Spinal cord (tissue), 9 donors: ENCODE measurements at regions not wholly inside any gene's neighbourhood (a gene's known extent, or its start where the extent isn't known, plus 50 kb on each side); places are given as distances from the start of the nearest gene placed in this dataset.
A peak's percentile ranks its signal among the peaks of the same experiment; 100 is the strongest.

ENCODE experiments used
- DNase-seq, 6 donors: peaks; one replicate each; pipeline versions ENCODE4 v3.0.0 to v3.0.0-alpha.2; 2013 to 2015; ENCODE audit warnings: low spot score in 6 of 6, low read depth in 4 of 6
- H3K27ac ChIP-seq: one replicate; pipeline ENCODE4 v1.5.1; 2013; ENCODE audit warnings: low read depth, low read length, control low read depth
- H3K27me3 ChIP-seq: one replicate; pipeline ENCODE4 v1.6.1; 2013; ENCODE audit warnings: low read length; ENCODE audit not compliant: control insufficient read depth, insufficient read depth
- H3K36me3 ChIP-seq: one replicate; pipeline ENCODE4 v1.6.1; 2013; ENCODE audit warnings: low read length; ENCODE audit not compliant: control insufficient read depth, insufficient read depth
- H3K4me1 ChIP-seq: one replicate; pipeline ENCODE4 v1.6.1; 2013; ENCODE audit warnings: low read length; ENCODE audit not compliant: control insufficient read depth, insufficient read depth
- H3K4me3 ChIP-seq: one replicate; pipeline ENCODE4 v1.5.1; 2013; ENCODE audit warnings: low read depth, low read length, control low read depth
- H3K9me3 ChIP-seq: one replicate; pipeline ENCODE4 v1.6.1; 2013; ENCODE audit warnings: low read length; ENCODE audit not compliant: control insufficient read depth, insufficient read depth
- WGBS: methylation state at CpG from one replicate; pipeline ENCODE4 v1.1.5; 2013; ENCODE audit warnings: missing lambda C conversion rate; ENCODE audit not compliant: insufficient coverage; 5-methylcytosine and 5-hydroxymethylcytosine counted together
- donor health status: healthy.

GRCh38 chr11:91312541-91312940, 912.1 kb upstream of the FAT3 start:
- Histone ChIP-seq H3K9me3 (no peaks in the 10 kb centered on the region), H3K36me3 (no peaks in the 10 kb centered on the region), H3K4me1 (no peaks in the 10 kb centered on the region), H3K27ac (no peak overlapping the region), H3K4me3 (no peak overlapping the region), H3K27me3 (no peaks in the 10 kb centered on the region)
- peak in 2 of 6 donors; percentile 9 to 82 for DNase-seq
- WGBS: no CpG with 5 or more reads among the region's 2 CpGs

GRCh38 chr11:91310085-91310484, 914.5 kb upstream of the FAT3 start:
- H3K27ac ChIP-seq: no peak overlapping the region
- DNase-seq: no peak
- H3K36me3 ChIP-seq: no peaks in the 10 kb centered on the region
- no peaks in the 10 kb centered on the region for H3K4me1 ChIP-seq
- no peak overlapping the region for H3K4me3 ChIP-seq
- WGBS: 29% methylated on average over 1 of the region's 3 CpGs
- no peaks in the 10 kb centered on the region for H3K27me3 ChIP-seq
- no peaks in the 10 kb centered on the region for H3K9me3 ChIP-seq

- H3K27ac ChIP-seq: no peak overlapping the region
- no peaks in the 10 kb centered on the region for H3K9me3 ChIP-seq
- H3K36me3 ChIP-seq: no peaks in the 10 kb centered on the region
- no peak for DNase-seq
- no peaks in the 10 kb centered on the region for H3K27me3 ChIP-seq
- 91% methylated on average over 2 of the region's 2 CpGs for WGBS
- H3K4me1 ChIP-seq: no peaks in the 10 kb centered on the region
- H3K4me3 ChIP-seq: no peak overlapping the region
Measured at GRCh38 chr11:91308069-91308468, 916.5 kb upstream of the FAT3 start.

GRCh38 chr11:91305402-91305801, 919.2 kb upstream of the FAT3 start:
- peak in 1 of 6 donors; percentile 9 for DNase-seq
- no peak overlapping the region for H3K27ac ChIP-seq
- no CpG with 5 or more reads among the region's 2 CpGs for WGBS

DNA sequence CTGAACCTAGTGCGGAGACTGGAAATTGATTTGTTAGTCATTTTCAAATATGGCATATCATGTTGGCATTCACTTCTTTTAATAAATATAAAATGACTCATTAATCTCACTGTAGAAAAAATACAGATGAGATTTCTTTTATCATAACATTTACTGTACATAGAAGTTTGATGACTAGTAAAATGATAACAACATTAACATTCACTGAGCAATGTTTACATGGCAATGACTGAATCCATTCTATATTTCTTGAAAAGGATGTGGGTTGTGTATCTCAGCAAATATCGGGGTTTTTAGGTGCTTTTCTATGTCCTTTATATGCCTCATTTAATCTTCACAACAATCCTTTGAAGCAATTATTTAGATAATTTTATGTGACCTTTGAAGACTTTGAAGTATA, 920.9 kb upstream of the FAT3 start:
- DNase-seq: no peak
- Histone ChIP-seq H3K9me3 (no peaks in the 10 kb centered on the region), H3K4me1 (no peaks in the 10 kb centered on the region), H3K4me3 (no peak overlapping the region), H3K27ac (no peak overlapping the region), H3K27me3 (no peaks in the 10 kb centered on the region), H3K36me3 (no peaks in the 10 kb centered on the region)
- WGBS: no CpG with 5 or more reads among the region's 2 CpGs

More at GRCh38 chr11:91305402-91305801, 919.2 kb upstream of the FAT3 start:
- H3K4me1 ChIP-seq: no peaks in the 10 kb centered on the region
- no peaks in the 10 kb centered on the region for H3K9me3 ChIP-seq
- H3K36me3 ChIP-seq: no peaks in the 10 kb centered on the region
- H3K27me3 ChIP-seq: no peaks in the 10 kb centered on the region
- H3K4me3 ChIP-seq: no peak overlapping the region

- H3K4me1 ChIP-seq: no peaks in the 10 kb centered on the region
- no peaks in the 10 kb centered on the region for H3K27me3 ChIP-seq
- no peak overlapping the region for H3K27ac ChIP-seq
- no peaks in the 10 kb centered on the region for H3K9me3 ChIP-seq
- DNase-seq: no peak
- no peak overlapping the region for H3K4me3 ChIP-seq
- H3K36me3 ChIP-seq: no peaks in the 10 kb centered on the region
- WGBS: no CpG with 5 or more reads among the region's 1 CpG
Measured at GRCh38 chr11:91299980-91300379, 924.6 kb upstream of the FAT3 start.

DNA sequence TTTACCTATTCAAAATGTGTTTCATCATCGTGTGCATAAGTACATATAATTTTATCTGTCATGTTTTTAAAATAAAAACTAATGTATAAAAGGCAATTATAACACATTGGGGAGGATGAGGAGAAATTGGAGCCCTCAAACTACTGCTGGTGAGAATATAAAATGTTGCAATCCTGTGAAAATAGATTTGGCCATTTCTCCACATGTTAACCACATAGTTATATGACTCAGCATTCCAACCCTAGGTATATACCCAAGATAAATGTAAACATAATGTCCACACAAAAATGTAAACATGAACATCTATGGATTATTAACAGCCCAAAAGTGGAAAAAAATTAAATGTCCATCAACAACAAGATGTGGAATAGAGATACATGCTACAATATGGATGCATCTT, 928.0 kb upstream of the FAT3 start:
- no CpG with 5 or more reads among the region's 1 CpG for WGBS
- Histone ChIP-seq H3K4me1 (no peaks in the 10 kb centered on the region), H3K9me3 (no peaks in the 10 kb centered on the region), H3K4me3 (no peak overlapping the region), H3K36me3 (no peaks in the 10 kb centered on the region), H3K27me3 (no peaks in the 10 kb centered on the region), H3K27ac (no peak overlapping the region)
- DNase-seq: no peak

DNA sequence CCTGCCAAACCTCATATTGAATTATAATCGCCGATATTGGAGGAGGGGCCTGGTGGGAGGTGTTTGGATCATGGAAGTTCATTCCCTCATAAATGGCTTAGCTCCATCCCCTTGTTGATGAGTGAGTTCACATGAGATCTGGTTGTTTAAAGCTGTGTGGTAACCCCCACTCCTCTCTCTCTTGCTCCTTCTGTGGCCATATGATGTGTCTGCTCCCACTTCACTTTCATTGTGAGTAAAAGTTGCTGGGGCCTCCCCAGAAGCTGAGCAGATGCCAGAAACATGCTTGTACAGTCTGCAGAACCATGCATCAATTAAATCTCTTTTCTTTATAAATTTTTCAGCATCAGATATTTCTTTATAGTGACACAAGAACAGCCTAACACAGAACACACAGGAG, 929.0 kb upstream of the FAT3 start:
- WGBS: no CpG with 5 or more reads among the region's 2 CpGs
- DNase-seq: no peak

GRCh38 chr11:91293119-91293518, 931.5 kb upstream of the FAT3 start:
- Histone ChIP-seq H3K27me3 (no peaks in the 10 kb centered on the region), H3K27ac (no peak overlapping the region), H3K36me3 (no peaks in the 10 kb centered on the region), H3K4me1 (no peaks in the 10 kb centered on the region), H3K4me3 (no peak overlapping the region), H3K9me3 (no peaks in the 10 kb centered on the region)
- no CpG with 5 or more reads among the region's 1 CpG for WGBS
- DNase-seq: no peak

More for the DNA sequence above, 929.0 kb upstream of the FAT3 start:
- Histone ChIP-seq H3K27me3 (no peaks in the 10 kb centered on the region), H3K9me3 (no peaks in the 10 kb centered on the region), H3K27ac (no peak overlapping the region), H3K4me3 (no peak overlapping the region), H3K36me3 (no peaks in the 10 kb centered on the region), H3K4me1 (no peaks in the 10 kb centered on the region)

DNA sequence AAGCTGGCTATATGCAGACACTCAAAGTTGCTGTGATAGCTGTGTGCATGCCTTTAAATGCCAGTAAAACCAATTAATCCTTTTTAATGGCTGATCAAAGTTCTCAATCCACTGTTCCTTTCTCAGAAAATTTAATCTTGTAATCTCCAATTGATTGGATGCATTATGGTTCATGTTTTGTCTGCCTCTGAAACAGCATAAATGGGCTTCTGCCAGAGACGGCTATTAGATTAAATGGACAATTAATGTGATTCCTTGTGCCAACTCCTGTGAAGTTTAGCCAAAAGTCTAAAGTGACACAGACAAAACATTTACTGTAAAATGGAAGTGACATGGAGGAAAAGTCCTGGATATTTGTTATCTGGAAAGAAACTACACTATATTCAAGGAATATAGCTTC, 952.5 kb upstream of the FAT3 start:
- Histone ChIP-seq H3K9me3 (no peaks in the 10 kb centered on the region), H3K4me3 (no peak overlapping the region), H3K27ac (no peak overlapping the region), H3K27me3 (no peaks in the 10 kb centered on the region), H3K36me3 (no peaks in the 10 kb centered on the region), H3K4me1 (no peaks in the 10 kb centered on the region)
- WGBS: no CpG with 5 or more reads among the region's 1 CpG
- peak in 1 of 6 donors; percentile 27 for DNase-seq
